Caco-2 (cell line): ENCODE measurements at regions not wholly inside any gene's neighbourhood (a gene's known extent, or its start where the extent isn't known, plus 50 kb on each side); places are given as distances from the start of the nearest gene placed in this dataset.

ENCODE experiments used
- BruUV-seq: library from RNA; stranded (reverse); fragments of 400-500 nt; replicated peaks from 2 replicates; lab custom pipeline; 2021; lab: Mats Ljungman, UMichigan
- CTCF ChIA-PET: fragments of 300-600 bp; sonication (Branson Sonifier 250); formaldehyde crosslinking; loops from one replicate; lab custom pipeline; 2022; ENCODE audit warnings: antibody characterized with exemption; lab: Charles Lee
- POLR2A ChIA-PET: fragments of 300-600 bp; sonication (Branson Sonifier 250); formaldehyde crosslinking; loops from one replicate; lab custom pipeline; 2022; ENCODE audit warnings: antibody characterized with exemption; lab: Charles Lee
- DNase-seq, 2 experiments: peaks; one replicate each; pipeline versions ENCODE4 v3.0.0 to v3.0.0-alpha.2; 2020 to 2022
- H3K27me3 ChIP-seq: replicated peaks from 2 replicates; pipeline ENCODE4 v1.6.0; 2011; ENCODE audit warnings: low read length; ENCODE audit not compliant: control insufficient read depth, insufficient read depth
- H3K36me3 ChIP-seq: 2 replicates; pipeline ENCODE4 v1.5.1; 2011; ENCODE audit warnings: low read length; ENCODE audit not compliant: control insufficient read depth, insufficient read depth
- H3K4me1 ChIP-seq: fragments of 250-450 bp; sonication (Bioruptor Pico); 2 replicates; pipeline ENCODE4 v1.5.1; 2020; ENCODE audit warnings: mild to moderate bottlenecking
- H3K4me3 ChIP-seq: 2 replicates; pipeline ENCODE4 v1.5.1; 2011; ENCODE audit warnings: low read depth, mild to moderate bottlenecking, control low read depth, low read length
- H3K9me3 ChIP-seq: fragments of 250-450 bp; sonication (Bioruptor Pico); 2 replicates; pipeline ENCODE4 v1.5.1; 2020; ENCODE audit warnings: mild to moderate bottlenecking, moderate library complexity
- H3K27ac Mint-ChIP-seq: one replicate; pipeline ENCODE4 v1.8.0; 2022; ENCODE audit warnings: mixed read lengths; ENCODE audit not compliant: unreplicated experiment
- H3K27me3 Mint-ChIP-seq: one replicate; pipeline ENCODE4 v1.8.0; 2022; ENCODE audit warnings: mixed read lengths; ENCODE audit not compliant: insufficient read depth, unreplicated experiment
- H3K36me3 Mint-ChIP-seq: one replicate; pipeline ENCODE4 v1.8.0; 2022; ENCODE audit warnings: mild to moderate bottlenecking, mixed read lengths; ENCODE audit not compliant: insufficient read depth, unreplicated experiment
- H3K4me1 Mint-ChIP-seq: one replicate; pipeline ENCODE4 v1.8.0; 2022; ENCODE audit warnings: low read depth, mixed read lengths; ENCODE audit not compliant: unreplicated experiment
- H3K4me3 Mint-ChIP-seq: one replicate; pipeline ENCODE4 v1.8.0; 2022; ENCODE audit warnings: mild to moderate bottlenecking, moderate library complexity, mixed read lengths; ENCODE audit not compliant: unreplicated experiment
- H3K9me3 Mint-ChIP-seq: one replicate; pipeline ENCODE4 v1.8.0; 2022; ENCODE audit warnings: mixed read lengths; ENCODE audit not compliant: unreplicated experiment
- intact Hi-C: fragments of 100-400 bp; cut with micrococcal nuclease; formaldehyde crosslinking; loops from one replicate; pipeline ENCODE4 v1.10.0; 2022; ENCODE audit not compliant: unreplicated experiment
- TF ChIP-seq, protein P1 (sequence below), 2 experiments: fragments of 200-600 bp in 1 of 2; IDR thresholded peaks; 1 replicate in 1 of 2; 2 replicates in 1 of 2; pipeline versions ENCODE4 v1.5.1 to v1.8.0; 2011 to 2022; ENCODE audit warnings: antibody characterized with exemption in 1 of 2, control low read depth in 1 of 2, inconsistent platforms in 1 of 2, low read depth in 1 of 2, low read length in 1 of 2, mild to moderate bottlenecking in 1 of 2, moderate library complexity in 1 of 2; ENCODE audit not compliant: insufficient read depth in 1 of 2, severe bottlenecking in 1 of 2, unreplicated experiment in 1 of 2

DNA sequence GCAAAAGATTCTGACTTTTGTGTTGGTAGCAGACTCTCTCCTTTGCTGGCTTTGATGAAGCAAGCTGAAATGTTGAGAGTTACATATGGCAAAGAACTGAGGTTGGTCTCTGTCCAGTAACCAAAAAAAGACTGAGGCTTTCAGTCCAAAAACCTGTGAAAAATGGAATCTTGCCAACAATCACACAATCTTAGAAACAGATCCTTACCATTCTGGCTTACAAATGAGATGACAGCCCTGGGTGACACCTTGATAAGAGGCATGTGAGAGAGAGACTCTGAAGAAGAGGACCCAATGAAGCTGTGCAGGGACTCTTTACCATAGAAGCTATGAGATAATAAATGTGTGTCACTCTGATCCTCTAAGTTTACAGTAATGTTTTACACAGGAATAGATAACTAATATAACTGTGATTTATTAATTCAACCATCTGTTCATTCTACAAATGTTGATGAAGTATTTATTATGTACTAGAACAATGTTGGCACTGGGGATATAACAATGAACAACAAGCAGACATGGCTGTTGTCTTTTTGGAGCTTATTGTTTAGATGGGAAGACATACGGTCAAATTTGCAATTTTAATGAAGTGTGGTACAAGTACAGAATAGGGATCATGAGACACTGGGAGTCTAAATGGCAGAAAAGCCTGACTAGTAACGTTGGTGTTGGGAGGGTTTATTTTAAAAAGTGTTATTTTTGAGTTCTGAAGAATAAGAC lies 251.0 kb downstream of the OLFM3 start:
- Mint-ChIP-seq H3K4me3 (no peak overlapping the region), H3K27ac (no peak overlapping the region), H3K27me3 (peaks cover 3% of the 10 kb centered on the region), H3K36me3 (no peaks in the 10 kb centered on the region), H3K4me1 (no peaks in the 10 kb centered on the region), H3K9me3 (no peaks in the 10 kb centered on the region)
- no peaks in the 10 kb centered on the region for H3K27me3 ChIP-seq
- intact Hi-C loops = no loop called here
- POLR2A ChIA-PET = interaction anchor here (0.8 kb wide), 1 partner anchor 36 kb away, joined by 4 read pairs; no protein-coding TSS in a partner anchor
- CTCF ChIA-PET = no interaction called here
- H3K9me3 ChIP-seq = no peaks in the 10 kb centered on the region
- H3K36me3 ChIP-seq = no peaks in the 10 kb centered on the region
- no peak overlapping the region for H3K4me3 ChIP-seq
- no peak for DNase-seq
- no TSS peak for BruUV-seq
- TF ChIP-seq, protein P1, sequence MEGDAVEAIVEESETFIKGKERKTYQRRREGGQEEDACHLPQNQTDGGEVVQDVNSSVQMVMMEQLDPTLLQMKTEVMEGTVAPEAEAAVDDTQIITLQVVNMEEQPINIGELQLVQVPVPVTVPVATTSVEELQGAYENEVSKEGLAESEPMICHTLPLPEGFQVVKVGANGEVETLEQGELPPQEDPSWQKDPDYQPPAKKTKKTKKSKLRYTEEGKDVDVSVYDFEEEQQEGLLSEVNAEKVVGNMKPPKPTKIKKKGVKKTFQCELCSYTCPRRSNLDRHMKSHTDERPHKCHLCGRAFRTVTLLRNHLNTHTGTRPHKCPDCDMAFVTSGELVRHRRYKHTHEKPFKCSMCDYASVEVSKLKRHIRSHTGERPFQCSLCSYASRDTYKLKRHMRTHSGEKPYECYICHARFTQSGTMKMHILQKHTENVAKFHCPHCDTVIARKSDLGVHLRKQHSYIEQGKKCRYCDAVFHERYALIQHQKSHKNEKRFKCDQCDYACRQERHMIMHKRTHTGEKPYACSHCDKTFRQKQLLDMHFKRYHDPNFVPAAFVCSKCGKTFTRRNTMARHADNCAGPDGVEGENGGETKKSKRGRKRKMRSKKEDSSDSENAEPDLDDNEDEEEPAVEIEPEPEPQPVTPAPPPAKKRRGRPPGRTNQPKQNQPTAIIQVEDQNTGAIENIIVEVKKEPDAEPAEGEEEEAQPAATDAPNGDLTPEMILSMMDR (IDR thresholded peaks at IDR 0.05; ENCODE audit: insufficient read depth in 1 of 2, low read depth in 1 of 2, low read length in 1 of 2, severe bottlenecking in 1 of 2, unreplicated experiment in 1 of 2) = no peak
- no peaks in the 10 kb centered on the region for H3K4me1 ChIP-seq

DNA sequence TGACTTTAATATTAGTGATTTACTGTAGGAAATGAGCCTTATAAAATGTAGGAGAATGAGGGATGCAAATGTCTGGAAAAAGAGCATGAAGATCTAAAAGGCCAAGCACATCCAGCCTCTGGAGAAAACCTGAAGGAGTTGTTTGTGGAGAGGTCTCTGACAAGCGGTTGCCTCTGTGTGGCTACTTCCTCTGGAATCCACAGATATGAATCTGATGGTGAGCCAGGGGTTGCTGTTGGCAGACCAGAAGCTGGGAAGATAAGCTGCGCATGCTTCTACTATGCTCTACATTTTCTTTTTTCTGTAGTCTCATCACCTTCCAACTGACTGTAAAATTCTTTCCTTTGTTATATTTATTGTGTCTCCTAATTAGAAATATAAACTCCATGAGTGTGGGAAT lies 248.6 kb downstream of the OLFM3 start:
- ChIA-PET POLR2A (no interaction called here), CTCF (interaction anchor here (0.6 kb wide), 1 partner anchor 868 kb away, joined by 5 read pairs; no protein-coding TSS in a partner anchor)
- no TSS peak for BruUV-seq
- TF ChIP-seq, protein P1 (IDR thresholded peaks at IDR 0.05; ENCODE audit: insufficient read depth in 1 of 2, low read depth in 1 of 2, low read length in 1 of 2, severe bottlenecking in 1 of 2, unreplicated experiment in 1 of 2) = no peak
- intact Hi-C loops = no loop called here
- H3K36me3 ChIP-seq = no peaks in the 10 kb centered on the region
- H3K9me3 ChIP-seq = no peaks in the 10 kb centered on the region
- Mint-ChIP-seq H3K36me3 (no peaks in the 10 kb centered on the region), H3K9me3 (no peaks in the 10 kb centered on the region), H3K27me3 (peaks cover 3% of the 10 kb centered on the region), H3K4me3 (no peak overlapping the region), H3K4me1 (no peaks in the 10 kb centered on the region), H3K27ac (no peak overlapping the region)
- H3K4me1 ChIP-seq = no peaks in the 10 kb centered on the region
- no peak overlapping the region for H3K4me3 ChIP-seq
- no peak for DNase-seq
- no peaks in the 10 kb centered on the region for H3K27me3 ChIP-seq
